Sigmoid colon (tissue), 6 donors: ENCODE measurements at regions not wholly inside any gene's neighbourhood (a gene's known extent, or its start where the extent isn't known, plus 50 kb on each side); places are given as distances from the start of the nearest gene placed in this dataset.

Experiments used
- DNase-seq: peaks from one replicate; pipeline ENCODE4 v3.0.0-alpha.2; 2019
- H3K27ac ChIP-seq, 4 donors: fragments of 200-600 bp; sonication (generic); one replicate each; pipeline ENCODE4 v1.5.1; 2016 to 2019; ENCODE audit warnings: mild to moderate bottlenecking in 1 of 4
- H3K27me3 ChIP-seq, 3 donors: fragments of 200-600 bp; sonication (generic); one replicate each; pipeline ENCODE4 v1.5.1; 2019; ENCODE audit warnings: mild to moderate bottlenecking in 1 of 3
- H3K36me3 ChIP-seq, 4 donors: fragments of 200-600 bp; sonication (generic); one replicate each; pipeline ENCODE4 v1.5.1; 2016 to 2019
- H3K4me1 ChIP-seq, 4 donors: fragments of 200-600 bp; sonication (generic); one replicate each; pipeline ENCODE4 v1.5.1; 2017 to 2019
- H3K4me3 ChIP-seq, 4 donors: fragments of 200-600 bp; sonication (generic); one replicate each; pipeline ENCODE4 v1.5.1; 2017 to 2019; ENCODE audit warnings: mild to moderate bottlenecking in 2 of 4, moderate library complexity in 1 of 4
- H3K9me3 ChIP-seq, 4 donors: fragments of 200-600 bp in 3 of 4; sonication (generic) in 3 of 4; one replicate each; pipeline versions ENCODE4 v1.5.1 to v1.6.1; 2013 to 2019
- EP300 ChIP-seq, 4 donors: sonication (generic); formaldehyde crosslinking; IDR thresholded peaks; one replicate each; pipeline ENCODE4 v1.6.1; 2017; ENCODE audit warnings: antibody characterized with exemption in 4 of 4
- POLR2A ChIP-seq, 2 donors: fragments of 450-650 bp; IDR thresholded peaks; one replicate each; pipeline ENCODE4 v1.6.1; 2016; ENCODE audit warnings: antibody characterized with exemption in 2 of 2, mild to moderate bottlenecking in 2 of 2, moderate library complexity in 2 of 2
- POLR2AphosphoS5 ChIP-seq, 4 donors: sonication (generic); formaldehyde crosslinking; IDR thresholded peaks; one replicate each; pipeline ENCODE4 v1.6.1; 2017; ENCODE audit warnings: antibody characterized with exemption in 4 of 4
- WGBS, 2 donors: extraction: QIAGEN DNeasy Blood & Tissue Kit; methylation state at CpG; one replicate each; pipeline ENCODE4 v1.1.7; 2013; 5-methylcytosine and 5-hydroxymethylcytosine counted together
- intact Hi-C: fragments of 100-400 bp; cut with DNase I; formaldehyde crosslinking; loops from one replicate; pipeline ENCODE4 v1.15.1; 2023
- TF ChIP-seq, protein P1 (sequence below), 4 experiments: fragments of 450-650 bp in 3 of 4; fragments of 200-600 bp in 1 of 4; IDR thresholded peaks; one replicate each; pipeline ENCODE4 v1.5.1; 2016 to 2019; ENCODE audit warnings: antibody characterized with exemption in 4 of 4, mild to moderate bottlenecking in 3 of 4, moderate library complexity in 2 of 4
- donor health status: healthy with polysubstance abuse.
- donor health status: healthy.

DNA sequence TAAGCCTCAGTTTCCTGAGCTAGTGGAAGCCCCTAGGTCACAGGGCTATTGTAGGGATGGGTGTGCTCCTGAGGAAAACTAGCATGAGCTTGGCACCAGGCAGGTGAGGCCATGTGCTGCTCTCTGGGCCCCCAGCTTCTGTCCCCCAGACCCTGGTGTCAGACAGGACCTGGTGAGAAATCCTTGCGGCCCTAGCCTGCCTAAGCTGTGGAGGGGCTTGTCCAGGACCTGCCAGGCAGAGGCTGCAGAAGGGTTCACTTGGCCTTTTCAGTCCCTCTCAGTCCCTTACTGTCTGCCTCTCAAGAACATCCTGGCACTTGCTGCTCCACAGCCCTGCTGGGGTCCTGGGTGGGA, 58.4 kb downstream of the ZFP36L2 start:
- TF ChIP-seq EP300 (IDR thresholded peaks at IDR 0.05) (no peak), POLR2AphosphoS5 (IDR thresholded peaks at IDR 0.05) (no peak), POLR2A (IDR thresholded peaks at IDR 0.05) (no peak)
- TF ChIP-seq, protein P1, sequence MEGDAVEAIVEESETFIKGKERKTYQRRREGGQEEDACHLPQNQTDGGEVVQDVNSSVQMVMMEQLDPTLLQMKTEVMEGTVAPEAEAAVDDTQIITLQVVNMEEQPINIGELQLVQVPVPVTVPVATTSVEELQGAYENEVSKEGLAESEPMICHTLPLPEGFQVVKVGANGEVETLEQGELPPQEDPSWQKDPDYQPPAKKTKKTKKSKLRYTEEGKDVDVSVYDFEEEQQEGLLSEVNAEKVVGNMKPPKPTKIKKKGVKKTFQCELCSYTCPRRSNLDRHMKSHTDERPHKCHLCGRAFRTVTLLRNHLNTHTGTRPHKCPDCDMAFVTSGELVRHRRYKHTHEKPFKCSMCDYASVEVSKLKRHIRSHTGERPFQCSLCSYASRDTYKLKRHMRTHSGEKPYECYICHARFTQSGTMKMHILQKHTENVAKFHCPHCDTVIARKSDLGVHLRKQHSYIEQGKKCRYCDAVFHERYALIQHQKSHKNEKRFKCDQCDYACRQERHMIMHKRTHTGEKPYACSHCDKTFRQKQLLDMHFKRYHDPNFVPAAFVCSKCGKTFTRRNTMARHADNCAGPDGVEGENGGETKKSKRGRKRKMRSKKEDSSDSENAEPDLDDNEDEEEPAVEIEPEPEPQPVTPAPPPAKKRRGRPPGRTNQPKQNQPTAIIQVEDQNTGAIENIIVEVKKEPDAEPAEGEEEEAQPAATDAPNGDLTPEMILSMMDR (IDR thresholded peaks at IDR 0.05), result no peak
- H3K9me3 ChIP-seq, result no peaks in the 10 kb centered on the region
- intact Hi-C loops, result no loop called here
- no peak for DNase-seq
- 95 to 98% methylated on average over 1 of the region's 1 CpG for WGBS, 2 donors
- peaks cover 0 to 20% (median 10%) of the 10 kb centered on the region in 4 donors for H3K4me1 ChIP-seq
- H3K27me3 ChIP-seq, result no peaks in the 10 kb centered on the region
- no peaks in the 10 kb centered on the region for H3K36me3 ChIP-seq
- H3K27ac ChIP-seq, result peak overlapping the region in 2 of 4 donors; percentile 43 to 58
- no peak overlapping the region for H3K4me3 ChIP-seq

DNA sequence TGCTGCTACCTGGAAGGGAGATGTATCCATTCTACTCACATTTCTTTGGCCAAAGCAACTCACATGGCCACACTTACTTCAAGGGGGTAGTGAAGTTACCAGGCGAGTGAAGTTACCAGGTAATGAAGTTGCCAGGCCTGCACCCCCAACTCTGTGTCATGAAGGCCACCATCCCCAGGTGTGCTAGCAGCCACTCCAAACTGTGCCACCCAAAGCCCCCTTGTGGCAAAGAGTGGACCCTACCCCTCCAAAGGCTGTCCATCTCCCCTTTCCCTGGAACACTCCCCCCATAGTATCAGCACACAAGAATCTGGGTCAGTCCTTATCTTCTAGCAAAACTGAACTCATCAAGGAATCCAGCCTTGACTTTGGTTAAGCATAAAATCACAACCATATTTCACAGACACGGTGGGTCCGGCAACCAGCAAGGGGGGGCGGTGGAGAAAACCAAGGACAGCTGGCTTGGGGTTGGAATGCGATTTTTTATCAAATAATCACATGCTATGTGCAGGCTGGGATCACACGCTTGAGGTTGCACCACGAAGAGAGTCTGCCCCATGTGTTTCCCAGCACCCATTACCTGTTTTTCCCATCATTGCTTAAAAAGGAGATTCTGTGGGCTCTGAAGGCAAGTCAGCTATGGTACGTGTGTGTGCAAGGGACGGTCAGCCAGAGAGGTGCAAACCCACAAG, 60.9 kb downstream of the ZFP36L2 start:
- Histone ChIP-seq H3K4me3 (no peak overlapping the region), H3K9me3 (no peaks in the 10 kb centered on the region), H3K27ac (no peak overlapping the region), H3K36me3 (no peaks in the 10 kb centered on the region), H3K4me1 (peaks cover 0 to 20% (median 8%) of the 10 kb centered on the region in 4 donors), H3K27me3 (no peaks in the 10 kb centered on the region)
- WGBS, 2 donors, result 87 to 88% methylated on average over 9 of the region's 9 CpGs
- TF ChIP-seq POLR2AphosphoS5 (IDR thresholded peaks at IDR 0.05) (no peak), EP300 (IDR thresholded peaks at IDR 0.05) (no peak), POLR2A (IDR thresholded peaks at IDR 0.05) (no peak)
- TF ChIP-seq, protein P1 (IDR thresholded peaks at IDR 0.05), result no peak
- intact Hi-C loops, result no loop called here
- no peak for DNase-seq

DNA sequence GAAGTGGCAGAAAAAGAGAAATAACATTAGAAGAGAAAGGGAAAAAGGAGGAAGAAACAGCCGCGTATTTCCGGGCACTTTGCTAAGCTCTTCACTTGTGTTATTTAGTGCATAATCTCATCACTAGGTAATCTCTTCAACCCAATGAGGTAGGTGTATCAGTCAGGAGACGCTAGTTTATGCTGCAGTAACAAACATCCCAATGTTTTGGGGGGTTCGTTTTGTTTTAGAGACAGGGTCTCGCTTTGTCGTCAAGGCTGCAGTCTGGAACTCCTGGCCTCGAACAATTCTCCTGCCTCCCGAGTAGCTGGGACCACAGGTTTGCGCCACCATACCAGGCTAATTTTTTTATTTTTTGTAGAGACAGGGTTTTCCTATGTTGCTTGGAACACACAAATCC, 61.7 kb downstream of the ZFP36L2 start:
- H3K27ac ChIP-seq, result no peak overlapping the region
- no peaks in the 10 kb centered on the region for H3K9me3 ChIP-seq
- peaks cover 0 to 25% (median 11%) of the 10 kb centered on the region in 4 donors for H3K4me1 ChIP-seq
- no peak for DNase-seq
- H3K27me3 ChIP-seq, result no peaks in the 10 kb centered on the region
- TF ChIP-seq, protein P1 (IDR thresholded peaks at IDR 0.05), result no peak
- TF ChIP-seq EP300 (IDR thresholded peaks at IDR 0.05) (no peak), POLR2A (IDR thresholded peaks at IDR 0.05) (no peak), POLR2AphosphoS5 (IDR thresholded peaks at IDR 0.05) (no peak)
- no peaks in the 10 kb centered on the region for H3K36me3 ChIP-seq
- WGBS, 2 donors, result 93 to 96% methylated on average over 10 of the region's 10 CpGs
- H3K4me3 ChIP-seq, result no peak overlapping the region
- intact Hi-C loops, result no loop called here

DNA sequence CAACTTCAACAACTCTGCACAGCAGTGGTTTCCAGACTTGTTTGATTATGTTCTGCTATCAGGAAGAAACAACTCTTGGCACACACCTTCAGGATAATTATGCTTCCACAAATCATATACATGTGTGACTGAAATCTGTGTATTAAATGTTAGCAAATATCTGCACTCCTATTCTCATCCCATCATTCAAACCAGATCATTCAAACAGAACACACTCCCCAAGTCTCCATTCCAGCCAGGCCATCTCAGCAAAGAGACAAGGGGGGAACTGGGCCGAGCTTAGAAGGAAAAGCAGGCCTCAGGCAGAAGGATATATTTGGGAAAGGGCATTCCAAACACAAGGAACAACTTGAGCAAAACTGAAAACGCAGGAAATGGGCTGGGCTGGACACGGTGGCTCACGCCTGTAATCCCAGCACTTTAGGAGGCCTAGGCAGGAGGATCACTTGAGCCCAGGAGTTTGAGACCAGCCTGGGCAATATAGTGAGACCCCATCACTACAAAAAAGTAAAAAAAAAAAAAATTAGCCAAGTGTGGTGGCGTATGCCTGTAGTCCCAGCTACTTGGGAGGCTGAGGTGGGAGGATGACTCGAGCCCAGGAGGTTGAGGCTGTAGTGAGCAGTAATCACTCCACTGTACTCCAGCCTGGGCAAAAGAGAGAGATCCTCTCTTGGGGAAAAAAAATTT, 62.7 kb downstream of the ZFP36L2 start:
- Histone ChIP-seq H3K27me3 (no peaks in the 10 kb centered on the region), H3K27ac (peak overlapping the region in 2 of 4 donors; percentile 1 to 16), H3K36me3 (no peaks in the 10 kb centered on the region), H3K9me3 (no peaks in the 10 kb centered on the region), H3K4me3 (no peak overlapping the region), H3K4me1 (peaks cover 0 to 29% (median 17%) of the 10 kb centered on the region in 4 donors)
- TF ChIP-seq POLR2AphosphoS5 (IDR thresholded peaks at IDR 0.05), result no peak
- TF ChIP-seq, protein P1 (IDR thresholded peaks at IDR 0.05), result no peak
- no peak for TF ChIP-seq EP300 (IDR thresholded peaks at IDR 0.05)
- no peak for TF ChIP-seq POLR2A (IDR thresholded peaks at IDR 0.05)
- 34 to 61% methylated on average over 6 of the region's 6 CpGs for WGBS, 2 donors
- intact Hi-C loops, result no loop called here
- no peak for DNase-seq
